ENCODE measurements at regions not wholly inside any gene's neighbourhood (a gene's known extent, or its start where the extent isn't known, plus 50 kb on each side); places are given as distances from the start of the nearest gene placed in this dataset.
A peak's percentile ranks its signal among the peaks of the same experiment; 100 is the strongest.

- H3K79me2 ChIP-seq (ENCODE audit: insufficient read depth, low read length): no peaks in the 10 kb centered on the region
- no TSS peak for BruUV-seq (replicated peaks)
- intact Hi-C loops (cut with micrococcal nuclease; ENCODE audit: unreplicated experiment) (loop anchor here (1.0 to 10.0 kb wide), 2 partner anchors 238 to 425 kb away; no protein-coding TSS in a partner anchor), in situ Hi-C loops (cut with HindIII; ENCODE audit: extremely low pct_ligation_motif_present, low pct_unique_long_range_greater_than_20kb) (loop anchor here (25.0 kb wide), 1 partner anchor 242 kb away; no protein-coding TSS in a partner anchor)
- ChIA-PET POLR2A (no interaction called here), CTCF (ENCODE audit: low intra/inter-chr PET ratio, low total read pairs) (interaction anchor here (2.5 kb wide), 1 partner anchor 238 kb away, joined by 15 read pairs; no protein-coding TSS in a partner anchor)
- FAIRE-seq (no peak), DNase-seq (ENCODE audit: low spot score) (no peak), ATAC-seq (no peak)
- H3K4me3 ChIP-seq (replicated peaks in 1 of 3; ENCODE audit: insufficient read depth in 1 of 3, low read depth in 2 of 3, low read length in 3 of 3): no peak overlapping the region
- no peak for TF ChIP-seq TOPORS (CRISPR knock-in tag; IDR thresholded peaks at IDR 0.05)
- TF ChIP-seq TCF7 (IDR thresholded peaks at IDR 0.05; ENCODE audit: low read depth): no peak
- no peak for TF ChIP-seq ZNF33A (CRISPR knock-in tag; IDR thresholded peaks at IDR 0.05; ENCODE audit: borderline replicate concordance)
- peak; percentile 44; the same call in 1 of the 2 replicates for TF ChIP-seq STAG1 (CRISPR knock-in tag; IDR thresholded peaks at IDR 0.05)
- 0 out of 2 replicates have a peak, but pooled peaks have one; percentile 20 for TF ChIP-seq SMC3 (IDR thresholded peaks at IDR 0.05; ENCODE audit: low read length)
- TF ChIP-seq NPAS2 (CRISPR knock-in tag; IDR thresholded peaks at IDR 0.05; ENCODE audit: borderline replicate concordance): no peak
- TF ChIP-seq CTCF (CRISPR knock-in tag; IDR thresholded peaks at IDR 0.05): peak; percentile 24
- WGBS (ENCODE audit: low lambda C conversion rate): 16% methylated on average over 5 of the region's 5 CpGs
- H4K20me1 ChIP-seq (ENCODE audit: insufficient read depth, low read length): no peaks in the 10 kb centered on the region
- no peaks in the 10 kb centered on the region for H3K27me3 ChIP-seq (ENCODE audit: control insufficient read depth in 1 of 2, insufficient read depth in 2 of 2, low read length in 2 of 2)
- no peak overlapping the region for H3K9ac ChIP-seq (ENCODE audit: insufficient read depth, low read depth, low read length)
- no peaks in the 10 kb centered on the region for H3K36me3 ChIP-seq (replicated peaks in 1 of 2; ENCODE audit: control insufficient read depth in 1 of 2, insufficient read depth in 2 of 2, low read length in 2 of 2)
- no peaks in the 10 kb centered on the region for H3K4me1 ChIP-seq (ENCODE audit: insufficient read depth, low read length)
- no peak overlapping the region for H2AFZ ChIP-seq (ENCODE audit: low read length)
- H3K4me2 ChIP-seq (ENCODE audit: low read depth, low read length): no peak overlapping the region
- no peaks in the 10 kb centered on the region for H3K9me3 ChIP-seq (ENCODE audit: low read length)
- H3K27ac ChIP-seq (ENCODE audit: extremely low read length, insufficient read depth, low read length): no peak overlapping the region
These were observed 704.4 kb upstream of the PCDH20 start for GRCh38 chr13:62119739-62120700.
